ENCODE measurements at regions not wholly inside any gene's neighbourhood (a gene's known extent, or its start where the extent isn't known, plus 50 kb on each side); places are given as distances from the start of the nearest gene placed in this dataset.
"Not testable (repeated sequence)": the region's sequence is repeated elsewhere in the genome, so short reads cannot be mapped to it uniquely, and the experiment has no call there.

- DNase-seq (ENCODE audit: low read depth in 2 of 2), result no peak
Measured at GRCh38 chr7:113030489-113030888, 56.1 kb downstream of the GPR85 start.

DNA sequence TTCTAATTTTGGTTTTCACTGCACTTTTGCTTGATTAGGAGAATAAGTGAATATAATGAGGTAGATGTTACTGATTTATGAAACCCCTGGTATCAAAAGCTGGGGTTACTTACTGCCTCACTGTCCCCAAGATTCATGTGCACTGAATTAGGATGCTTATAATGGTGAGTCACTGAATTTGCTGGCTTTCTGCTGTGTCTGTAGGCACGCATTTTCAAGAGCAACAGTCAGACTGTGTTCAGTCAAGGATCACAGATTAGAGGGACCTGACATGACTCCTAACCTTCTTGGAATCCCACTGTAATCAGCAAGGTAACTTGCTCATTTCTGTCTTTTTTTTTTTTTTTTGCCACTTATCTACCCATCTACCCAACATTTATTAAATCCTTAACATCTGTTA lies 59.7 kb downstream of the GPR85 start:
- DNase-seq (ENCODE audit: low read depth in 2 of 2), result no peak

GRCh38 chr7:113017144-113017857 lies 69.3 kb downstream of the GPR85 start:
- DNase-seq (ENCODE audit: low read depth in 2 of 2), result not testable (repeated sequence)

DNA sequence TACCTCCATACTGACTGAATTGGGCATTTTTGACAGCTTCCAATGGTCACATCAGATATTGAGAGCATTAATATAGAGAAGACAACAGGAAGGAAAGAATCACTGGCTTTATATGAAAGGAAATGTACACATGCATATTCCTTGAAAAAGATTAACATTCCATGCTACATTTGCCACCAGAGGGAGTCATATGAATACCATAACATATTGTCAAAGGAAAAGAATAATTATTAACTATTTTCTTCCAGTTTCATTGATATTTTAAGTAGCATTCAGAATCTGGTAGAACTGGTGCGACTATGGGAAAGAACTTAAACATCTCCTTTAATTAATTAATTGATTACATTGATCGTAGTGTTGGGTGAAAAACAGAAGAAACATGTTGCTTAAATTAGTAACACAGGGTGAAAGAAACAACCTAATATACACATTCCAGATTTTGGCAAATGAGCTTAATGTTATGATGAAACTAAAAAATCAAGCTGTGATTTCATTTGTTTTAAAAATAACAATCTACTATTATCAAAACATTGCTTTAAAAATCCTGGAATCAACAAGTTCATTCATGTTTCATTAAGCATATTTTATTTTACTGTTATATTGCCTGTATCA lies 71.5 kb downstream of the GPR85 start:
- no peak for DNase-seq (ENCODE audit: low read depth in 2 of 2)

- no peak for DNase-seq (ENCODE audit: low read depth in 2 of 2)
Measured at GRCh38 chr7:113013761-113014449, 72.7 kb downstream of the GPR85 start.

DNA sequence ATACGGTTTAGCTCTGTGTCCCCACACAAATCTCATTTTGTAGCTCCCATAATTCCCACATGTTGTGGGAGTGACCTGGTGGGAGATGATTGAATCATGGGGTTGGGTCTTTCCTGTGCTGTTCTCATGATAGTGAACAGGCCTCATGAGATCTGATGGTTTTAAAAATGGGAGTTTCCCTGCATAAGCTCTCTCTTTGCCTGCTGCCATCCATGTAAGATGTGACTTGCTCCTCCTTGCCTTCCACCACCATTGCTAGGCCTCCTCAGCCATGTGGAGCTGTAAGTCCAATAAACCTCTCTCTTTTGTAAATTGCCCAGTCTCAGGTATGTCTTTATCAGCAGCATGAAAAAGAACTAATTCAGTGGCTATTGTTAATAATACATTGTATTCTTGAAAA lies 73.8 kb downstream of the GPR85 start:
- DNase-seq (ENCODE audit: low read depth in 2 of 2), result not testable (repeated sequence)

- DNase-seq (ENCODE audit: low read depth in 2 of 2), result no peak
Measured at GRCh38 chr7:113010377-113010776, 76.2 kb downstream of the GPR85 start.

GRCh38 chr7:113008755-113009154 lies 77.9 kb downstream of the GPR85 start:
- no peak for DNase-seq (ENCODE audit: low read depth in 2 of 2)

DNA sequence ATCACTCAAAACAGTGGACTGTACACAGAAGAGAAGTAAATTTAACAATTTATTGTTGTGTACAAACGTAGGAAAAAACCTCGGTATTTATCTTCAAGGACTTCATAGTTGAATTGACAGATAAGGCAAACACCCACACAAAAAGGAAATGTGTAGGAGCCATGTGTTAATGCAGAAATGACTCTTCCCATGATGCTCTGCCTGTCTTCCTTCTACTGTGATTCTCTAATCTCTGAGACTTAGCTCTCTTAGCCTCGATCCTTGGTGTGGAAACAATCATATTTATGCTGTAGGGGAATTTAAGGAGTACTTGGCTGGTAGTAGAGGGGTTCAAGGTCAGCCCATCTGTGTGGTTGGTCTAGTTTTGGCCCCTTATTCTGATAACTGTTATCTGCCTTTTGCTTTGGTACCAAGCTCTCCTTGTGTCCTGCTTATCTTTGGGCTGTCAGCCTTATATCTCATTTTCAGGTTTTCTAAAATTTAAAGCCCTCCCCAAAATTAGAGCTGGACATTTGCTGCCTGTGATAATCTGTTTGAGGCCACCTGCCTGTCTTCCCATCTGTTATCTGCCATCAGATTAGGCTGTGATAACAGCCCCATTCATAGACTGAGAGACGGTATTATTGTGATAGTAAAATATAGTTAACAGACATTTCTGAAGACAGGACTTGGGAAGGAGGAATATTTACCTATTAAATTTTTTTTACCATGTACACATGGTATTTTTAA lies 81.7 kb downstream of the GPR85 start:
- no peak for DNase-seq (ENCODE audit: low read depth in 2 of 2)

DNA sequence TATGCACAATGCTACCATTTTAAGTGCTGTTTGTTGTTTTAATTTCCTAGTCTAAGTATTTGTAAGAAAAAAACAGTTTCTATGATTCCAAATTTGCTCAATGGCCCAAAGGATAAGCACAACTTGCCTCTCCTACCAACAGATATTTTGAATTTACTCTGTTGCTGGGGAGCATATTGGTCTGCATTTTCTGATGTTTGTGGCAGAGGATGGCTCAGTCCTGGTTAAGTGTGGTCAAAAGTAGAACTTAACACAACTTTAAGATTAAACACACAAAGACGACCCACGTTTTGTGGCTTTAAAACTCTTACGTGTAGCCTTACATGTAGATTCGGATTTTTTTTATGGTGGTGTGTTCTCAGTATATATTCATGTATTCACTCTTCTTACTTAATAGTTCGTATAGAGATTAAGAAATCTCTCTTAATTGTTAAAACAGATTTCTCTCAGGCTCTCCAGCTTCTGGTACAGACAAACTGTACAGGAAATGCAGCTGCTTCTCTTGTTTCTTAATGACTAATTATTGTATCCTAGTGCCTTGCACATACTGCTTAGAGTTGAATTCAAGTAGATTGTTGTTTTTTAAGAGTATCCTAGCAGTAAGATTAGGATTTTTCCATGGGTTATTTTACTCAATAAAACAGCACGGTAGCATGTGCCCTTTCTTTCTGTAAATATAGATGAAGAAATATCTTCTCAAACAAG lies 86.2 kb downstream of the GPR85 start:
- DNase-seq (ENCODE audit: low read depth in 2 of 2), result no peak

DNA sequence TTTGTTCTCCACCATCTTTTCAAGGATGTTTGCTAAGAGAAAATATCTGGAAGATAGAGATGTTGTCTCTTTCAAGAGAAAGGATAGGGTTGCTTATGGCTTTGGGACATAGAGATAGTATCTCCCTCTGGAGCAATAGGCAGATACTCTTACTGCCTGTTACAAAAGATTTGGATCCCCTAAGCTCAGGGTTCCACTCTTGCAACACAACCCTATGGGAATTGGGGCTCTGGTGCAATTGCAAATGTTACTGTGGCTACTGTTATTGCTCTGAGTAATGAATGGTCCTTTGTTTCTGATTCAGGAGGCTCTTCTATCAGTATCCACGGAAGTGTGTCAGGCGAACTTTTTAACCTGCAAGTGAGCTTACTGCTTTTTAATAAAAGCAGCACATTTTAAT lies 88.8 kb downstream of the GPR85 start:
- no peak for DNase-seq (ENCODE audit: low read depth in 2 of 2)

GRCh38 chr7:112996331-112996871 lies 90.2 kb downstream of the GPR85 start:
- no peak for DNase-seq (ENCODE audit: low read depth in 2 of 2)

- DNase-seq (ENCODE audit: low read depth in 2 of 2), result no peak
Measured at GRCh38 chr7:112995059-112995824, 91.4 kb downstream of the GPR85 start.

GRCh38 chr7:112994656-112995055 lies 92.0 kb downstream of the GPR85 start:
- DNase-seq (ENCODE audit: low read depth in 2 of 2), result no peak

GRCh38 chr7:112990624-112991023 lies 96.0 kb downstream of the GPR85 start:
- no peak for DNase-seq (ENCODE audit: low read depth in 2 of 2)

GRCh38 chr7:112989531-112989930 lies 97.1 kb downstream of the GPR85 start:
- DNase-seq (ENCODE audit: low read depth in 2 of 2), result no peak

DNA sequence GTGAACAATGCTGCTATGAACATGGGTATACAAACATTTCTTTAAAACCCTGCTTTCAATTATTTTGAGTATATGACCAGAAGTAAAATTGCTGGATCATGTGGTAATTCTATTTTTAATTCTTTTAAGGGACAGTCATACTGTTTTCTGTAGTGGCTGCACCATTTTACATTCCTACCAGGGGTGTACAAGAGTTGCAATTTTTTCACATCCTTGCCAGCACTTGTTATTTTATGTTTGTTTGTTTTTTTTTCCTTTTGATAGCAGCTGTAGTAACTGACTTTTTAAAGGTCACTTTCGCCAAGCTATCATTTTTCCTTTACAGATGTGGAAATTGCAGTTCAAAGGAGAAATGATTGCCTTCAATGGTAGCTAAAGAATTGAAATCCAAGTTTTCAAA lies 99.5 kb downstream of the GPR85 start:
- no peak for DNase-seq (ENCODE audit: low read depth in 2 of 2)

DNA sequence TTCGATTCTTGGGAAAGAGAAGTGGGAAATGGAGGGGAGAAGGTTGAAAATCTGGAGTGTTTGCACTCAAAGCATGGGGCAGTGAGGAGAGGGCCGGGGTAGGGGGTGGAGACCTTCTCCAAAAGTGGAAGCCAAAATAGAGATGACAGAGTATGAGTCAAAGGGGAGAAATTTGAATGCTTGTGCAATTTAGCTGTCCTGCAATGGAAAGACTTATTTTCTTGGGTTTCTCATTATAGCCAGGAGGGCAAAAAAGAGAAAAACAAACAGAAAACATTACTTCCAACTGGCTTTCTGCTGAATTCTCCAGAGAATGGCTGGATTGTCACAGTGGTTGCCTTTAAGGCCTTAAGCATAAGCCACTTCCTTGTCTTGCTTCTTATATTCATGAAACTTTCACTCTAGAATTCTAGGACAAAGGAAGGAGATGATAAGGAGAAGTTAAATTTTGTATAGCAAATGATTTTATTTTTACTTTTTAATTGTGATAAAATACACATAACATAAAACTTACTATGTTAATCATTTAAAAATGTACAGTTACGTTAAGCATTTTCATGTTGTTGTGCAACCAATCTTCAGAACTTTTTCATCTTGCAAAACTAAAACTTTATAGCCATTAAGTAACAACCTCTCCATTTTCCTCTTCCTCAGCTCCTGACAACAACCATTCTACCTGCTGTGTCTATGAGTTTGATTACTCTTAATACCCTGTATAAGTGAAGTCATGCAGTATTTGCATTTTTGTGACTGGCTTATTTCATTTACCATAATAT lies 100.2 kb downstream of the GPR85 start:
- DNase-seq (ENCODE audit: low read depth in 2 of 2), result no peak

DNA sequence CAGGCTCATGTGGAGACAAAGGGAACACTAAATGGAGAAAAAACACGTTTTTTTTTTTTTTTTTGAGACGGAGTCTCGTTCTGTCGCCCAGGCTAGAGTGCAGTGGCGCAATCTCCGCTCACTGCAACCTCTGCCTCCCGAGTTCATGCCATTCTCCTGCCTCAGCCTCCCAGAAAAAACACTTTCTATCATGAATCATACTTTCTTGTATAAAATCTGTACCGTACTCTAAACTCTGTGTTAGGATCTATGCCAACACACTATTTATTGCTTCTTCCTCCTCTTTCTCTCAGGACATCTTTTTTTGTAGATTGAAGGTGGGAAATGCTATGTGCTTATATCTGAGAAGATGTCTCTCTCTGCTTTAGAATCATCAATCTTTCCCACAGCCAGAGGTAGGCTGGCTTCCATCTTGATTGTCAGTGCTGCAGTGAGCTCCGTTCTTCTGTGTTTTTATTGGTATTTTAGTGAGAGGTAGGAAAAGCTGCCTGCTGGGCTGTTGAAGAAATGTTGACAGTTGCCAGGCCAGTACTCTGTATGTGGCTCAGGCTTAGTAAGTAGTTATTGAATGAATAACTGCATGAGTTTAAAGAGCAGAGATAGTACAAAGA lies 101.1 kb downstream of the GPR85 start:
- no peak for DNase-seq (ENCODE audit: low read depth in 2 of 2)

Measured in stimulated activated CD8-positive, alpha-beta memory T cell treated with anti-CD3 and anti-CD28 coated beads, Interleukin-15, amount 100 ng/mL, for 4 hours (primary cell).